Spleen (tissue), 7 donors: ENCODE measurements at regions not wholly inside any gene's neighbourhood (a gene's known extent, or its start where the extent isn't known, plus 50 kb on each side); places are given as distances from the start of the nearest gene placed in this dataset.

ENCODE experiments used
- POLR2AphosphoS5 ChIP-seq, 3 donors: sonication (generic); formaldehyde crosslinking; IDR thresholded peaks; one replicate each; pipeline ENCODE4 v1.5.1; 2017; ENCODE audit warnings: antibody characterized with exemption in 3 of 3
- TF ChIP-seq, protein P1 (sequence below), 11 experiments: fragments of 200-600 bp in 7 of 11; fragments of 450-650 bp in 4 of 11; sonication (generic) in 4 of 11; IDR thresholded peaks in 8 of 11; conservative IDR thresholded peaks in 3 of 11; 1 replicate in 7 of 11; 2 replicates in 4 of 11; pipeline versions ENCODE4 v1.4.0 to v1.8.0; 2016 to 2021; ENCODE audit warnings: antibody characterized with exemption in 11 of 11, inconsistent platforms in 4 of 11, mild to moderate bottlenecking in 1 of 11
- donor health status: DM: no; HTN: no; CAD: no; lungs with moderate emphysema.
- donor health status: DM: no; HTN: no; CAD: no.
- donor health status: DM: no; HTN: no; CAD: no.

DNA sequence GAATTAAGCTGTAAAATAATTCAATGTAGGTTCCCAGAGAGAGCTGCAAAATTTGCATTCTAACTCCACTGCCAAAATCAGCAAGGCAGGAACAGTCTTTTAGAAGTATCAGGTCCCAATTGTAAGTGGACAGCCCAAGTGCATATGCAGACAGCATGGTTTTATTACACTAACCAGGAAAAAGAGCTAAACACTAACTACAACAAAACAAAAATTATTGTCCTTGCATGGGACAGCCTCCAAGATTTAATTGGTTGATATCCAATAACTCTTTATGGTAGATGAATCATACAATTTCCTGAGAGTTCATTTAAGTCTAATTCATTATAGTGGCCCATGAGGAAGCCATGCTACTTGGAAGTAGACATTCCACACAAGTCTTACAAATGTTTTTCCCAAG lies 154.3 kb upstream of the ZNF648 start:
- TF ChIP-seq, protein P1, sequence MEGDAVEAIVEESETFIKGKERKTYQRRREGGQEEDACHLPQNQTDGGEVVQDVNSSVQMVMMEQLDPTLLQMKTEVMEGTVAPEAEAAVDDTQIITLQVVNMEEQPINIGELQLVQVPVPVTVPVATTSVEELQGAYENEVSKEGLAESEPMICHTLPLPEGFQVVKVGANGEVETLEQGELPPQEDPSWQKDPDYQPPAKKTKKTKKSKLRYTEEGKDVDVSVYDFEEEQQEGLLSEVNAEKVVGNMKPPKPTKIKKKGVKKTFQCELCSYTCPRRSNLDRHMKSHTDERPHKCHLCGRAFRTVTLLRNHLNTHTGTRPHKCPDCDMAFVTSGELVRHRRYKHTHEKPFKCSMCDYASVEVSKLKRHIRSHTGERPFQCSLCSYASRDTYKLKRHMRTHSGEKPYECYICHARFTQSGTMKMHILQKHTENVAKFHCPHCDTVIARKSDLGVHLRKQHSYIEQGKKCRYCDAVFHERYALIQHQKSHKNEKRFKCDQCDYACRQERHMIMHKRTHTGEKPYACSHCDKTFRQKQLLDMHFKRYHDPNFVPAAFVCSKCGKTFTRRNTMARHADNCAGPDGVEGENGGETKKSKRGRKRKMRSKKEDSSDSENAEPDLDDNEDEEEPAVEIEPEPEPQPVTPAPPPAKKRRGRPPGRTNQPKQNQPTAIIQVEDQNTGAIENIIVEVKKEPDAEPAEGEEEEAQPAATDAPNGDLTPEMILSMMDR (IDR thresholded peaks at IDR 0.05 in 8 of 11, conservative IDR thresholded peaks at IDR 0.05 in 3 of 11) = no peak
- no peak for TF ChIP-seq POLR2AphosphoS5 (IDR thresholded peaks at IDR 0.05)
